GM18508 (cell line): ENCODE measurements at regions not wholly inside any gene's neighbourhood (a gene's known extent, or its start where the extent isn't known, plus 50 kb on each side); places are given as distances from the start of the nearest gene placed in this dataset.

Experiments used
- ATAC-seq: cut with Tn5 transposase; IDR thresholded peaks from one replicate; pipeline ENCODE4 v1.9.1; 2021; ENCODE audit warnings: moderate number of reproducible peaks; ENCODE audit not compliant: insufficient read depth, unreplicated experiment

- ATAC-seq, result no peak
These were observed 1038.4 kb upstream of the PABPC4L start for GRCh38 chr4:135239964-135240363.

- no peak for ATAC-seq
These were observed 1037.4 kb upstream of the PABPC4L start for GRCh38 chr4:135238940-135239339.

GRCh38 chr4:135236048-135236447 is 1034.5 kb upstream of the PABPC4L start:
- no peak for ATAC-seq

GRCh38 chr4:135227842-135228241 is 1026.3 kb upstream of the PABPC4L start:
- no peak for ATAC-seq

GRCh38 chr4:135225551-135225950 is 1024.0 kb upstream of the PABPC4L start:
- no peak for ATAC-seq

GRCh38 chr4:135210341-135210740 is 1008.8 kb upstream of the PABPC4L start:
- ATAC-seq, result no peak

GRCh38 chr4:135207531-135207930 is 1005.9 kb upstream of the PABPC4L start:
- no peak for ATAC-seq

- no peak for ATAC-seq
These were observed 1002.7 kb upstream of the PABPC4L start for GRCh38 chr4:135204311-135204710.

GRCh38 chr4:135201081-135201480 is 999.5 kb upstream of the PABPC4L start:
- no peak for ATAC-seq

- no peak for ATAC-seq
These were observed 996.1 kb upstream of the PABPC4L start for GRCh38 chr4:135197641-135198040.

GRCh38 chr4:135194477-135194876 is 992.9 kb upstream of the PABPC4L start:
- no peak for ATAC-seq

- no peak for ATAC-seq
These were observed 991.4 kb upstream of the PABPC4L start for GRCh38 chr4:135192751-135193535.

GRCh38 chr4:135191596-135191995 is 990.0 kb upstream of the PABPC4L start:
- ATAC-seq, result no peak

- no peak for ATAC-seq
These were observed 984.4 kb upstream of the PABPC4L start for GRCh38 chr4:135186002-135186401.

- no peak for ATAC-seq
These were observed 983.7 kb upstream of the PABPC4L start for GRCh38 chr4:135185256-135185655.

- ATAC-seq, result no peak
These were observed 983.1 kb upstream of the PABPC4L start for GRCh38 chr4:135184715-135185114.

- no peak for ATAC-seq
These were observed 975.7 kb upstream of the PABPC4L start for GRCh38 chr4:135177321-135177720.

GRCh38 chr4:135166661-135167060 is 965.1 kb upstream of the PABPC4L start:
- ATAC-seq, result no peak

GRCh38 chr4:135164601-135165000 is 963.0 kb upstream of the PABPC4L start:
- ATAC-seq, result no peak

- no peak for ATAC-seq
These were observed 942.9 kb upstream of the PABPC4L start for GRCh38 chr4:135144498-135144897.

- ATAC-seq, result no peak
These were observed 922.6 kb upstream of the PABPC4L start for GRCh38 chr4:135124196-135124595.

GRCh38 chr4:135123632-135124031 is 922.0 kb upstream of the PABPC4L start:
- no peak for ATAC-seq
